GM23338 (cell line): ENCODE measurements at regions not wholly inside any gene's neighbourhood (a gene's known extent, or its start where the extent isn't known, plus 50 kb on each side); places are given as distances from the start of the nearest gene placed in this dataset.
A peak's percentile ranks its signal among the peaks of the same experiment; 100 is the strongest.

Source experiments
- ATAC-seq: fragments of 200-7000 bp; cut with Tn5 transposase; 3 replicates; pipeline ENCODE4 v1.9.1; 2020
- DNase-seq: peaks from one replicate; pipeline ENCODE4 v3.0.0-alpha.2; 2015; ENCODE audit warnings: low spot score
- H2AFZ ChIP-seq: fragments of 200-600 bp; sonication (generic); 2 replicates; pipeline ENCODE4 v1.8.0; 2016; ENCODE audit warnings: antibody characterized with exemption, mild to moderate bottlenecking, moderate library complexity
- H3F3A ChIP-seq: fragments of 200-600 bp; sonication (generic); replicated peaks from 2 replicates; pipeline ENCODE4 v1.8.0; 2017; ENCODE audit warnings: antibody characterized with exemption, mixed run types, low read depth
- H3K27ac ChIP-seq: fragments of 200-600 bp; sonication (generic); 2 replicates; pipeline ENCODE4 v1.6.1; 2016; ENCODE audit warnings: low read depth
- H3K27me3 ChIP-seq: fragments of 200-600 bp; sonication (generic); 2 replicates; pipeline ENCODE4 v1.8.0; 2016; ENCODE audit warnings: mild to moderate bottlenecking, mixed run types, moderate library complexity; ENCODE audit not compliant: insufficient read depth
- H3K36me3 ChIP-seq: fragments of 200-600 bp; sonication (generic); 2 replicates; pipeline ENCODE4 v1.8.0; 2016; ENCODE audit warnings: mild to moderate bottlenecking; ENCODE audit not compliant: insufficient read depth
- H3K4me1 ChIP-seq: fragments of 200-600 bp; sonication (generic); 2 replicates; pipeline ENCODE4 v1.8.0; 2016; ENCODE audit warnings: mild to moderate bottlenecking, moderate library complexity; ENCODE audit not compliant: insufficient read depth
- H3K4me2 ChIP-seq: fragments of 200-600 bp; sonication (generic); 2 replicates; pipeline ENCODE4 v1.7.1; 2017; ENCODE audit warnings: mixed run types
- H3K4me3 ChIP-seq: fragments of 200-600 bp; sonication (generic); 2 replicates; pipeline ENCODE4 v1.6.1; 2016; ENCODE audit warnings: mixed run types
- H3K79me2 ChIP-seq: fragments of 200-600 bp; sonication (generic); replicated peaks from 2 replicates; pipeline ENCODE4 v1.8.0; 2017; ENCODE audit warnings: mild to moderate bottlenecking; ENCODE audit not compliant: insufficient read depth
- H3K9me2 ChIP-seq: fragments of 200-600 bp; sonication (generic); 2 replicates; pipeline ENCODE4 v1.8.0; 2017; ENCODE audit not compliant: insufficient read depth
- H4K20me1 ChIP-seq: fragments of 200-600 bp; sonication (generic); replicated peaks from 2 replicates; pipeline ENCODE4 v1.8.0; 2017; ENCODE audit warnings: mild to moderate bottlenecking; ENCODE audit not compliant: insufficient read depth
- H3K27ac Mint-ChIP-seq: 2 replicates; pipeline ENCODE4 v1.8.0; 2020; ENCODE audit warnings: inconsistent platforms, mild to moderate bottlenecking, moderate library complexity, mixed read lengths
- H3K27me3 Mint-ChIP-seq: 3 replicates; pipeline ENCODE4 v1.8.0; 2022; ENCODE audit warnings: low read depth, mild to moderate bottlenecking, moderate library complexity, mixed read lengths, inconsistent platforms; ENCODE audit not compliant: insufficient read depth, poor library complexity
- H3K36me3 Mint-ChIP-seq: 3 replicates; pipeline ENCODE4 v1.8.0; 2021; ENCODE audit warnings: low read depth, mild to moderate bottlenecking, inconsistent platforms, moderate library complexity, mixed read lengths
- H3K4me1 Mint-ChIP-seq: 3 replicates; pipeline ENCODE4 v1.8.0; 2020; ENCODE audit warnings: mild to moderate bottlenecking, inconsistent platforms, mixed read lengths
- H3K4me3 Mint-ChIP-seq: 3 replicates; pipeline ENCODE4 v1.8.0; 2021; ENCODE audit warnings: moderate library complexity, mild to moderate bottlenecking, inconsistent platforms, mixed read lengths
- H3K9me3 Mint-ChIP-seq: 3 replicates; pipeline ENCODE4 v1.8.0; 2020; ENCODE audit warnings: moderate library complexity, mild to moderate bottlenecking, inconsistent platforms, mixed read lengths
- CTCF ChIP-seq, 2 experiments: fragments of 200-600 bp in 1 of 2; sonication (generic) in 1 of 2; conservative IDR thresholded peaks; 2 replicates each; pipeline versions ENCODE4 v1.5.1 to v1.6.1; 2016 to 2017; ENCODE audit warnings: antibody characterized with exemption in 2 of 2, low read depth in 2 of 2, mild to moderate bottlenecking in 2 of 2, moderate library complexity in 1 of 2
- EZH2 ChIP-seq: fragments of 200-600 bp; sonication (generic); IDR thresholded peaks from one replicate; pipeline ENCODE4 v1.8.0; 2017; ENCODE audit warnings: antibody characterized with exemption, mild to moderate bottlenecking, low read depth; ENCODE audit not compliant: unreplicated experiment
- EZH2phosphoT487 ChIP-seq: fragments of 200-600 bp; sonication (generic); IDR thresholded peaks from one replicate; pipeline ENCODE4 v1.8.1; 2018; ENCODE audit warnings: antibody characterized with exemption; ENCODE audit not compliant: unreplicated experiment
- JUNB ChIP-seq: IDR thresholded peaks from one replicate; pipeline ENCODE4 v1.6.1; 2016; ENCODE audit warnings: antibody characterized with exemption; ENCODE audit not compliant: unreplicated experiment
- NANOG ChIP-seq: IDR thresholded peaks from 2 replicates; pipeline ENCODE4 v1.6.1; 2016; ENCODE audit warnings: antibody characterized with exemption, borderline replicate concordance
- POLR2AphosphoS5 ChIP-seq: IDR thresholded peaks from 2 replicates; pipeline ENCODE4 v1.6.1; 2016; ENCODE audit warnings: antibody characterized with exemption, low read depth
- STAT1 ChIP-seq: IDR thresholded peaks from one replicate; pipeline ENCODE4 v1.6.1; 2016; ENCODE audit warnings: antibody characterized with exemption; ENCODE audit not compliant: unreplicated experiment
- ZNF114 ChIP-seq: fragments of 250-450 bp; sonication (Bioruptor Pico); IDR thresholded peaks from 2 replicates; pipeline ENCODE4 v1.5.0; 2020; ENCODE audit warnings: mild to moderate bottlenecking, moderate library complexity
- ZNF331 ChIP-seq: fragments of 250-450 bp; sonication (Bioruptor Pico); IDR thresholded peaks from 2 replicates; pipeline ENCODE4 v1.5.0; 2020; ENCODE audit warnings: low read depth, mild to moderate bottlenecking, moderate library complexity
- TF ChIP-seq, protein P1 (sequence below): IDR thresholded peaks from 2 replicates; pipeline ENCODE4 v1.6.1; 2016; ENCODE audit warnings: antibody characterized with exemption
- TF ChIP-seq, protein P2 (sequence below): IDR thresholded peaks from one replicate; pipeline ENCODE4 v1.6.1; 2018; ENCODE audit warnings: antibody characterized with exemption; ENCODE audit not compliant: unreplicated experiment

DNA sequence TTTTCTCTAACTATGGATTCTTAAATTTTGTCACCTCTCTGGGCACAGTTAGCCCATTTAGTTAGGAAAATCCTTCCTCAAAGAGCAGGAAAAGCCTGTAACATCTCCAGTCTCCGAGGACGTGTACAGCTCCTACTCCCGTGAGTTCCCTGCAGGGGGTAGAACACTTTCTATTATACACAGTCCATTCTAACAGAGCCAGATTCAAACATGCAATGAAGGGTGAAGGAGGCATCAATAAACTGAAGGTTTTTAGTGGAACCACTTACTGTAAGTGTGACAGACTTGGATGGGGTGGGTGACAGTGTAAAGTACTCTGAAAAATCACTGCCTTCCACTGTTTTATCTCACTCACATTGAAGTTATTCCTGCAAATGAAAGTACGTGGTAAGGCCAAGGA, 204.7 kb upstream of the DACH1 start (continued):
- TF ChIP-seq, protein P1, sequence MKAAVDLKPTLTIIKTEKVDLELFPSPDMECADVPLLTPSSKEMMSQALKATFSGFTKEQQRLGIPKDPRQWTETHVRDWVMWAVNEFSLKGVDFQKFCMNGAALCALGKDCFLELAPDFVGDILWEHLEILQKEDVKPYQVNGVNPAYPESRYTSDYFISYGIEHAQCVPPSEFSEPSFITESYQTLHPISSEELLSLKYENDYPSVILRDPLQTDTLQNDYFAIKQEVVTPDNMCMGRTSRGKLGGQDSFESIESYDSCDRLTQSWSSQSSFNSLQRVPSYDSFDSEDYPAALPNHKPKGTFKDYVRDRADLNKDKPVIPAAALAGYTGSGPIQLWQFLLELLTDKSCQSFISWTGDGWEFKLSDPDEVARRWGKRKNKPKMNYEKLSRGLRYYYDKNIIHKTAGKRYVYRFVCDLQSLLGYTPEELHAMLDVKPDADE = no peak
- no peak for TF ChIP-seq JUNB
- TF ChIP-seq POLR2AphosphoS5 = no peak
- no peak for TF ChIP-seq STAT1

- H3K9me3 Mint-ChIP-seq = peaks cover 26% of the 10 kb centered on the region; the same call in 2 of the 3 replicates
- peak; percentile 83 for DNase-seq
- Histone ChIP-seq H4K20me1 (no peaks in the 10 kb centered on the region), H3F3A (no peaks in the 10 kb centered on the region), H3K79me2 (no peaks in the 10 kb centered on the region), H3K36me3 (no peaks in the 10 kb centered on the region; the same call in 1 of the 2 replicates), H3K9me2 (peaks cover 3% of the 10 kb centered on the region; the same call in 1 of the 2 replicates), H3K4me2 (peak overlapping the region; percentile 68), H3K27ac (no peak overlapping the region), H3K4me1 (peaks cover 13% of the 10 kb centered on the region), H3K27me3 (no peaks in the 10 kb centered on the region), H3K4me3 (no peak overlapping the region), H2AFZ (no peak overlapping the region)
- no peak overlapping the region for H3K27ac Mint-ChIP-seq
- H3K36me3 Mint-ChIP-seq = peaks cover 9% of the 10 kb centered on the region
- H3K4me1 Mint-ChIP-seq = peaks cover 19% of the 10 kb centered on the region
- peaks cover 6% of the 10 kb centered on the region for H3K27me3 Mint-ChIP-seq
- peak; percentile 100 for ATAC-seq
- no peak overlapping the region for H3K4me3 Mint-ChIP-seq
- TF ChIP-seq POLR2AphosphoS5 = peak; percentile 50
- TF ChIP-seq EZH2phosphoT487 = no peak
- no peak for TF ChIP-seq STAT1
- no peak for TF ChIP-seq ZNF331 (CRISPR knock-in tag)
- no peak for TF ChIP-seq ZNF114 (CRISPR knock-in tag)
- TF ChIP-seq, protein P2, sequence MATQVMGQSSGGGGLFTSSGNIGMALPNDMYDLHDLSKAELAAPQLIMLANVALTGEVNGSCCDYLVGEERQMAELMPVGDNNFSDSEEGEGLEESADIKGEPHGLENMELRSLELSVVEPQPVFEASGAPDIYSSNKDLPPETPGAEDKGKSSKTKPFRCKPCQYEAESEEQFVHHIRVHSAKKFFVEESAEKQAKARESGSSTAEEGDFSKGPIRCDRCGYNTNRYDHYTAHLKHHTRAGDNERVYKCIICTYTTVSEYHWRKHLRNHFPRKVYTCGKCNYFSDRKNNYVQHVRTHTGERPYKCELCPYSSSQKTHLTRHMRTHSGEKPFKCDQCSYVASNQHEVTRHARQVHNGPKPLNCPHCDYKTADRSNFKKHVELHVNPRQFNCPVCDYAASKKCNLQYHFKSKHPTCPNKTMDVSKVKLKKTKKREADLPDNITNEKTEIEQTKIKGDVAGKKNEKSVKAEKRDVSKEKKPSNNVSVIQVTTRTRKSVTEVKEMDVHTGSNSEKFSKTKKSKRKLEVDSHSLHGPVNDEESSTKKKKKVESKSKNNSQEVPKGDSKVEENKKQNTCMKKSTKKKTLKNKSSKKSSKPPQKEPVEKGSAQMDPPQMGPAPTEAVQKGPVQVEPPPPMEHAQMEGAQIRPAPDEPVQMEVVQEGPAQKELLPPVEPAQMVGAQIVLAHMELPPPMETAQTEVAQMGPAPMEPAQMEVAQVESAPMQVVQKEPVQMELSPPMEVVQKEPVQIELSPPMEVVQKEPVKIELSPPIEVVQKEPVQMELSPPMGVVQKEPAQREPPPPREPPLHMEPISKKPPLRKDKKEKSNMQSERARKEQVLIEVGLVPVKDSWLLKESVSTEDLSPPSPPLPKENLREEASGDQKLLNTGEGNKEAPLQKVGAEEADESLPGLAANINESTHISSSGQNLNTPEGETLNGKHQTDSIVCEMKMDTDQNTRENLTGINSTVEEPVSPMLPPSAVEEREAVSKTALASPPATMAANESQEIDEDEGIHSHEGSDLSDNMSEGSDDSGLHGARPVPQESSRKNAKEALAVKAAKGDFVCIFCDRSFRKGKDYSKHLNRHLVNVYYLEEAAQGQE = no peak
- no peak for TF ChIP-seq JUNB
- no peak for TF ChIP-seq EZH2
- TF ChIP-seq CTCF (conservative IDR thresholded peaks at IDR 0.05; ENCODE audit: low read depth in 2 of 2) = no peak
- TF ChIP-seq, protein P1 = peak; percentile 67
- TF ChIP-seq NANOG = peak; percentile 66; the same call in 1 of the 2 replicates
Observed at GRCh38 chr13:72062566-72062965, 195.6 kb upstream of the DACH1 start.
